ENCODE measurements at regions not wholly inside any gene's neighbourhood (a gene's known extent, or its start where the extent isn't known, plus 50 kb on each side); places are given as distances from the start of the nearest gene placed in this dataset.
A peak's percentile ranks its signal among the peaks of the same experiment; 100 is the strongest.

DNA sequence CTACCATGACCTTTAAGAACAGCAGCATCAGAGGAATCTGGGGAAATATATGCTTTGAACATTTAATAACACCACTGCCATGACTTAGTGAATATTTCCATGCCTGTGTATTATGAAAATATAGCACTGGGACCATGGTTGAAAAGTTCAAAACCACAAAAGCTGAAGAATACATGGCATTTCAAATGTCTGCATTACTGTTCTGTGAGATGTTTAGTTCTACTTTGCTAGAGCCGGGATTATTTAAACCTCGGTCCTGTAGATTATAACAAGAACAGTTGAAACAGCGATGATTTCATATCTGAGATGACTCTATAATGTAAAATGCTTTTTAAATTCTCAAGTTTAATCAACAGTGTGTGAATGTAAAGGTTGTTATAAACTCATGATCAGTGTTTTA lies 126.7 kb upstream of the AGA start:
- Histone ChIP-seq H3K9me3 (ENCODE audit: control insufficient read depth, low read depth, low read length) (no peaks in the 10 kb centered on the region), H3K27me3 (ENCODE audit: control insufficient read depth, insufficient read depth, low read length) (no peaks in the 10 kb centered on the region), H3K4me1 (ENCODE audit: control insufficient read depth, insufficient read depth, low read length) (no peaks in the 10 kb centered on the region), H3K36me3 (ENCODE audit: control insufficient read depth, insufficient read depth, low read length) (no peaks in the 10 kb centered on the region), H3K4me3 (ENCODE audit: low read length) (no peak overlapping the region), H3K27ac (ENCODE audit: low read length) (no peak overlapping the region)
- 100% methylated on average over 1 of the region's 3 CpGs for WGBS (ENCODE audit: insufficient coverage, low lambda C conversion rate)
- no peak for DNase-seq

- no CpG with 5 or more reads among the region's 1 CpG for WGBS (ENCODE audit: insufficient coverage, low lambda C conversion rate)
- Histone ChIP-seq H3K27me3 (ENCODE audit: control insufficient read depth, insufficient read depth, low read length) (no peaks in the 10 kb centered on the region), H3K27ac (ENCODE audit: low read length) (no peak overlapping the region), H3K36me3 (ENCODE audit: control insufficient read depth, insufficient read depth, low read length) (no peaks in the 10 kb centered on the region), H3K4me1 (ENCODE audit: control insufficient read depth, insufficient read depth, low read length) (no peaks in the 10 kb centered on the region), H3K9me3 (ENCODE audit: control insufficient read depth, low read depth, low read length) (no peaks in the 10 kb centered on the region), H3K4me3 (ENCODE audit: low read length) (no peak overlapping the region)
- no peak for DNase-seq
Measured at GRCh38 chr4:177569434-177569833, 127.2 kb upstream of the AGA start.

GRCh38 chr4:177573507-177573906 lies 131.3 kb upstream of the AGA start:
- no peaks in the 10 kb centered on the region for H3K27me3 ChIP-seq (ENCODE audit: control insufficient read depth, insufficient read depth, low read length)
- no peak for DNase-seq
- H3K27ac ChIP-seq (ENCODE audit: low read length), result no peak overlapping the region
- H3K4me1 ChIP-seq (ENCODE audit: control insufficient read depth, insufficient read depth, low read length), result no peaks in the 10 kb centered on the region
- WGBS (ENCODE audit: insufficient coverage, low lambda C conversion rate), result no CpG with 5 or more reads among the region's 2 CpGs
- no peak overlapping the region for H3K4me3 ChIP-seq (ENCODE audit: low read length)
- H3K9me3 ChIP-seq (ENCODE audit: control insufficient read depth, low read depth, low read length), result no peaks in the 10 kb centered on the region
- H3K36me3 ChIP-seq (ENCODE audit: control insufficient read depth, insufficient read depth, low read length), result no peaks in the 10 kb centered on the region

DNA sequence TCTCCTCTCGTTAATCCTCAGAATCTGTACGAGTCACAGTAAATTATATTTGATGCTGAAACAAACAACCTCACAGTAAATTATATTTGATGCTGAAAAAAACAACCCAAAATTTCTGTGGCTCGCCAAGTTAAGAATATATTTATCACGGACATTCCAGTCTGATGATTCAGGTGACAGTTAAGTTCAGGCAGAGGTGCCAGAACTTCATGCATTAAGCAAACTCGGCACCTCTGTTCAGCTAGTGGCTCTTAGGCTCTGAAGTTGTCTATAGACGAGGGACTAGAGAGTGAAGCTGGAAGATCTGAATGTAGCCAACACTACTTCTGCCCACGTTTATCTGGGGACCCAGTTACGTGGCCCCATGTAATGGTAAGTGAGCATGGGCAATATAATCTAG lies 132.2 kb upstream of the AGA start:
- WGBS (ENCODE audit: insufficient coverage, low lambda C conversion rate), result 100% methylated on average over 2 of the region's 8 CpGs
- no peak overlapping the region for H3K4me3 ChIP-seq (ENCODE audit: low read length)
- H3K36me3 ChIP-seq (ENCODE audit: control insufficient read depth, insufficient read depth, low read length), result no peaks in the 10 kb centered on the region
- H3K9me3 ChIP-seq (ENCODE audit: control insufficient read depth, low read depth, low read length), result no peaks in the 10 kb centered on the region
- DNase-seq, result no peak
- no peak overlapping the region for H3K27ac ChIP-seq (ENCODE audit: low read length)
- no peaks in the 10 kb centered on the region for H3K4me1 ChIP-seq (ENCODE audit: control insufficient read depth, insufficient read depth, low read length)
- H3K27me3 ChIP-seq (ENCODE audit: control insufficient read depth, insufficient read depth, low read length), result no peaks in the 10 kb centered on the region

DNA sequence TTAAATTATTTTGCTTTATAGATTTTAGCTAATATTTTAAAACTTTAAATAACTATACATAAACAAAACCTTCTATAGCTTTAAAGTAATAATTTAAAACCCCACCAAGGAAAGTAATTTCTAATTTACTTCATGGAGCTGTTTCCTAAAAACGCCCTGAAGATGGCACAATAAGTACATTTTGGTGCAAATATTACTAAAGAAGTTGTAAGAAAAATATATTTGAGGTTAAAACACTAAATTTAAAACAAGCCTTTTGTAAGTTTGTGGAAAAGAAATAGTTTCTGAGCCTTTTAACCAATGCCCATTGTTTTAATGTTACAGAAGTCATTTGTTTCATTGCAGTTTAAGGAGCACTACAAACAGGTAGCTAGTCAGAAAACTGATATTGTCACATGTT lies 137.4 kb upstream of the AGA start:
- H3K27me3 ChIP-seq (ENCODE audit: control insufficient read depth, insufficient read depth, low read length), result no peaks in the 10 kb centered on the region
- H3K9me3 ChIP-seq (ENCODE audit: control insufficient read depth, low read depth, low read length), result no peaks in the 10 kb centered on the region
- no peak overlapping the region for H3K4me3 ChIP-seq (ENCODE audit: low read length)
- no CpG with 5 or more reads among the region's 1 CpG for WGBS (ENCODE audit: insufficient coverage, low lambda C conversion rate)
- no peaks in the 10 kb centered on the region for H3K4me1 ChIP-seq (ENCODE audit: control insufficient read depth, insufficient read depth, low read length)
- H3K27ac ChIP-seq (ENCODE audit: low read length), result no peak overlapping the region
- peak in 1 of 2 donors; percentile 12 for DNase-seq
- H3K36me3 ChIP-seq (ENCODE audit: control insufficient read depth, insufficient read depth, low read length), result no peaks in the 10 kb centered on the region

DNA sequence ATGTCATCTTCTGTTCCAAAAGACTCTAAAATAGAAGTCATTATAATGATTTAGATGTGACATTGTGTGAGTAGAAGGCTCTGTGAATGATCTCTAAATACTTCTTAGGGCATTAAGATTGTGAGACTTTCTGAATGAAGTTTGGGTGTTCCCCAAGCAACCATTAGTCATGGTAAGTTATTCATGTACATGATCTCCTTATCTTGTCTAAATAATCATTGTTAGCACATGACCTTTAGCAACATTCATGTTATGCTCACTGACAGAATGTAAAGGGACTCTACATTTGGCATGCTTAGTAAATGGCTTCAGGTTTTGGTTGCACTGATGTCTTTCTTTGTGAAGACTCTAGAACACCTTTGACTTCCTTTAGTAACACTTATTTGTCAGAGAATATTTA lies 140.8 kb upstream of the AGA start:
- H3K27ac ChIP-seq (ENCODE audit: low read length), result no peak overlapping the region
- no peak for DNase-seq
- H3K4me1 ChIP-seq (ENCODE audit: control insufficient read depth, insufficient read depth, low read length), result no peaks in the 10 kb centered on the region
- no peaks in the 10 kb centered on the region for H3K9me3 ChIP-seq (ENCODE audit: control insufficient read depth, low read depth, low read length)
- H3K36me3 ChIP-seq (ENCODE audit: control insufficient read depth, insufficient read depth, low read length), result no peaks in the 10 kb centered on the region
- H3K4me3 ChIP-seq (ENCODE audit: low read length), result no peak overlapping the region
- H3K27me3 ChIP-seq (ENCODE audit: control insufficient read depth, insufficient read depth, low read length), result no peaks in the 10 kb centered on the region

- no peaks in the 10 kb centered on the region for H3K36me3 ChIP-seq (ENCODE audit: control insufficient read depth, insufficient read depth, low read length)
- no peaks in the 10 kb centered on the region for H3K4me1 ChIP-seq (ENCODE audit: control insufficient read depth, insufficient read depth, low read length)
- no peak overlapping the region for H3K4me3 ChIP-seq (ENCODE audit: low read length)
- DNase-seq, result no peak
- no peak overlapping the region for H3K27ac ChIP-seq (ENCODE audit: low read length)
- H3K27me3 ChIP-seq (ENCODE audit: control insufficient read depth, insufficient read depth, low read length), result no peaks in the 10 kb centered on the region
- H3K9me3 ChIP-seq (ENCODE audit: control insufficient read depth, low read depth, low read length), result no peaks in the 10 kb centered on the region
- WGBS (ENCODE audit: insufficient coverage, low lambda C conversion rate), result 100% methylated on average over 1 of the region's 2 CpGs
Measured at GRCh38 chr4:177587989-177588388, 145.8 kb upstream of the AGA start.

GRCh38 chr4:177595386-177595785 lies 153.1 kb upstream of the AGA start:
- Histone ChIP-seq H3K36me3 (ENCODE audit: control insufficient read depth, insufficient read depth, low read length) (no peaks in the 10 kb centered on the region), H3K27ac (ENCODE audit: low read length) (no peak overlapping the region), H3K27me3 (ENCODE audit: control insufficient read depth, insufficient read depth, low read length) (no peaks in the 10 kb centered on the region), H3K9me3 (ENCODE audit: control insufficient read depth, low read depth, low read length) (no peaks in the 10 kb centered on the region), H3K4me1 (ENCODE audit: control insufficient read depth, insufficient read depth, low read length) (no peaks in the 10 kb centered on the region), H3K4me3 (ENCODE audit: low read length) (no peak overlapping the region)
- no CpG with 5 or more reads among the region's 2 CpGs for WGBS (ENCODE audit: insufficient coverage, low lambda C conversion rate)
- DNase-seq, result no peak

- Histone ChIP-seq H3K4me3 (ENCODE audit: low read length) (no peak overlapping the region), H3K36me3 (ENCODE audit: control insufficient read depth, insufficient read depth, low read length) (no peaks in the 10 kb centered on the region), H3K27me3 (ENCODE audit: control insufficient read depth, insufficient read depth, low read length) (no peaks in the 10 kb centered on the region), H3K4me1 (ENCODE audit: control insufficient read depth, insufficient read depth, low read length) (no peaks in the 10 kb centered on the region), H3K27ac (ENCODE audit: low read length) (no peak overlapping the region), H3K9me3 (ENCODE audit: control insufficient read depth, low read depth, low read length) (no peaks in the 10 kb centered on the region)
- DNase-seq, result no peak
- no CpG with 5 or more reads among the region's 4 CpGs for WGBS (ENCODE audit: insufficient coverage, low lambda C conversion rate)
Measured at GRCh38 chr4:177596035-177596434, 153.8 kb upstream of the AGA start.

GRCh38 chr4:177596991-177597390 lies 154.8 kb upstream of the AGA start:
- Histone ChIP-seq H3K36me3 (ENCODE audit: control insufficient read depth, insufficient read depth, low read length) (no peaks in the 10 kb centered on the region), H3K27ac (ENCODE audit: low read length) (no peak overlapping the region), H3K9me3 (ENCODE audit: control insufficient read depth, low read depth, low read length) (no peaks in the 10 kb centered on the region), H3K4me1 (ENCODE audit: control insufficient read depth, insufficient read depth, low read length) (no peaks in the 10 kb centered on the region), H3K4me3 (ENCODE audit: low read length) (no peak overlapping the region), H3K27me3 (ENCODE audit: control insufficient read depth, insufficient read depth, low read length) (no peaks in the 10 kb centered on the region)
- WGBS (ENCODE audit: insufficient coverage, low lambda C conversion rate), result no CpG with 5 or more reads among the region's 7 CpGs
- no peak for DNase-seq

GRCh38 chr4:177605252-177605651 lies 163.0 kb upstream of the AGA start:
- WGBS (ENCODE audit: insufficient coverage, low lambda C conversion rate), result no CpG with 5 or more reads among the region's 1 CpG
- no peak for DNase-seq
- no peaks in the 10 kb centered on the region for H3K4me1 ChIP-seq (ENCODE audit: control insufficient read depth, insufficient read depth, low read length)

More at GRCh38 chr4:177605252-177605651, 163.0 kb upstream of the AGA start:
- Histone ChIP-seq H3K36me3 (ENCODE audit: control insufficient read depth, insufficient read depth, low read length) (no peaks in the 10 kb centered on the region), H3K4me3 (ENCODE audit: low read length) (no peak overlapping the region), H3K9me3 (ENCODE audit: control insufficient read depth, low read depth, low read length) (peaks cover 7% of the 10 kb centered on the region), H3K27ac (ENCODE audit: low read length) (no peak overlapping the region), H3K27me3 (ENCODE audit: control insufficient read depth, insufficient read depth, low read length) (no peaks in the 10 kb centered on the region)
